Skin of body (tissue), 1 donor: ENCODE measurements at regions not wholly inside any gene's neighbourhood (a gene's known extent, or its start where the extent isn't known, plus 50 kb on each side); places are given as distances from the start of the nearest gene placed in this dataset.

Experiments used
- DNase-seq: peaks from one replicate; lab custom pipeline; 2025; lab: John Stamatoyannopoulos, UW

DNA sequence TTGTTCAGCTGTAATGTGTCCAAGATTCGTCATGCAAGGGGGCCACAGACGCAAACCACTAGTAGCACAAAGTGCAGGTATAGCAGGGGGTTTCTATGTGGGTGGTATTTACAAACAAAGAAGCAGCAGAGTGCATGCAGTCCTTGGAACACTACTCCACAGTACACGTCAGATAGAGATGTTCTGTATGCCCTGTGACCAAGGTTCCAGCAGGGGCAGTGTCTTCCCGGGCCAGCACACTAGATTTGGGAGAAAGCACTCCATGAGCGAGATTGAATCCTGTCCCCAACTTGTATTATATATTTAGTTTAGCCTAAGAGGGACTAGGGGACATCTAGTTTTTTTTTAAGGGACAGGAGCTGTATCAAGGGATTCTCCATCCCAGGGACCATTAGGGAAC is 54.4 kb upstream of the ESX1 start:
- DNase-seq = no peak

DNA sequence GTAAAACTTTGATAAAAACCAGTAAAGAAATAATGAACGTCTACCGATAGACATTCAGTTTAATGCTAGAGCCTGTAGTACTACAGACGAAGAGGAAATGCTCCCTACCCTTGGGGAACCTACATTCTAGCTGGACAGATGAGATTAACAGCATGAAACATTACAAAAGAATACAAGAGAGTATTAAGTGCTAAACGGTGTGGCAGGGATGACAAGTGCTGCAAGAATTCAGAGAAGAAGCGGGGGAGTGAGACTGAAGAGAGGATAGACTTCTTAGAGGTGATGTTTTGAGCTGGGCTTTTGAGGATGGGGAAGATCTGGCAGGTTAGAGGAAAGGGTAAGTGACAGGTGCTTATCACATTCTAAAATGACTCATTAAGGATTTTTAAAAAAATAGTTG is 52.6 kb upstream of the ESX1 start:
- DNase-seq = no peak

DNA sequence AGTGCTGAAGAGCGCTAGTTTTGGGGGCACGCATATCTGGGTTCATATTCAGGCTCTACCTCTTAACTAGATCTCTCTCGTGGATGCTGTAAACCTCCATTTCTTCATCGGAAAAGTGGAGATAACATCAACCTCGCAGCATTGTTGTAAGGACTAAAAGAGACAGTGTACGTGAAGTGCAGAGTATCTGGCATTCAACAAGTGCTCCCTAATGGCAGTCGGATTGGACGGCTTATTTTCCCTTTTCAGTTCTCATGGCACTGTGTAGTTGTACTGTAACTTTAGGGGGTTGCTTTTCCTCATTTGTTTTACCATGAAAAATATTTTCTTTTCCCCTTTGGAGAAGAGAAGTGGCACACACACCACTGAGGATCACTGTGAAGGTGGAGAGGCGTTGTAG is 51.4 kb upstream of the ESX1 start:
- no peak for DNase-seq
